Skeletal muscle tissue (tissue), 3 donors: ENCODE measurements at regions not wholly inside any gene's neighbourhood (a gene's known extent, or its start where the extent isn't known, plus 50 kb on each side); places are given as distances from the start of the nearest gene placed in this dataset.

ENCODE experiments used
- H3K27ac ChIP-seq: one replicate; pipeline ENCODE4 v1.7.0; 2013; ENCODE audit warnings: mild to moderate bottlenecking, low read depth, low read length, inconsistent platforms
- H3K27me3 ChIP-seq, 3 donors: one replicate each; pipeline ENCODE4 v1.7.0; 2013; ENCODE audit warnings: low read length in 3 of 3; ENCODE audit not compliant: control insufficient read depth in 3 of 3, insufficient read depth in 3 of 3
- H3K36me3 ChIP-seq, 3 donors: one replicate each; pipeline ENCODE4 v1.7.0; 2013; ENCODE audit warnings: low read length in 3 of 3; ENCODE audit not compliant: control insufficient read depth in 3 of 3, insufficient read depth in 3 of 3
- H3K4me1 ChIP-seq, 3 donors: one replicate each; pipeline ENCODE4 v1.7.0; 2013; ENCODE audit warnings: low read length in 3 of 3, mild to moderate bottlenecking in 3 of 3; ENCODE audit not compliant: control insufficient read depth in 3 of 3, insufficient read depth in 3 of 3
- H3K4me3 ChIP-seq, 3 donors: one replicate each; pipeline ENCODE4 v1.7.0; 2013; ENCODE audit warnings: low read length in 3 of 3
- H3K9ac ChIP-seq, 3 donors: one replicate each; pipeline ENCODE4 v1.7.0; 2013; ENCODE audit warnings: low read length in 3 of 3, mild to moderate bottlenecking in 3 of 3, moderate library complexity in 2 of 3, low read depth in 1 of 3
- H3K9me3 ChIP-seq, 3 donors: one replicate each; pipeline ENCODE4 v1.7.0; 2013; ENCODE audit warnings: low read length in 3 of 3; ENCODE audit not compliant: control insufficient read depth in 3 of 3
- donor health status: Osteomylitis.

DNA sequence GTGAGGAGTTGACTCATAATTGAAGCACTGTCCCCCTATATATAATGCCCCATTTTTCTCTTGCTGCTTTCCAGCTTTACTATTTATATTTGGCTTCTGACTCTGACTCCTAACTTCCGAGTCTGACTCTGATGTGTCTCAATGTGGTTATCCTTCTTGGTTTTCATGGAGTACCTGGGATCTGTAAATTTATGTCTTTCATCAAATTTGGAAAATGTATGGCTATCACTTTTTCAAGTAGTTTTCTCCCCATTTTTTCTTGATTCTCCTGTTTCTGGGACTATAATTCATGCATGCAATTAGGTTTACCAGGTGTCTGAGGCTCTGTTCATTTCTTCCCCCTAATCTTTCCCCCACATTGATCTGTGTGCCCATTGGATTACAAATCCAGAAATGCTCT lies 156.8 kb upstream of the SFRP2 start:
- Histone ChIP-seq H3K9me3 (peaks cover 0 to 3% (median 0%) of the 10 kb centered on the region in 3 donors), H3K4me1 (no peaks in the 10 kb centered on the region), H3K27me3 (no peaks in the 10 kb centered on the region)

DNA sequence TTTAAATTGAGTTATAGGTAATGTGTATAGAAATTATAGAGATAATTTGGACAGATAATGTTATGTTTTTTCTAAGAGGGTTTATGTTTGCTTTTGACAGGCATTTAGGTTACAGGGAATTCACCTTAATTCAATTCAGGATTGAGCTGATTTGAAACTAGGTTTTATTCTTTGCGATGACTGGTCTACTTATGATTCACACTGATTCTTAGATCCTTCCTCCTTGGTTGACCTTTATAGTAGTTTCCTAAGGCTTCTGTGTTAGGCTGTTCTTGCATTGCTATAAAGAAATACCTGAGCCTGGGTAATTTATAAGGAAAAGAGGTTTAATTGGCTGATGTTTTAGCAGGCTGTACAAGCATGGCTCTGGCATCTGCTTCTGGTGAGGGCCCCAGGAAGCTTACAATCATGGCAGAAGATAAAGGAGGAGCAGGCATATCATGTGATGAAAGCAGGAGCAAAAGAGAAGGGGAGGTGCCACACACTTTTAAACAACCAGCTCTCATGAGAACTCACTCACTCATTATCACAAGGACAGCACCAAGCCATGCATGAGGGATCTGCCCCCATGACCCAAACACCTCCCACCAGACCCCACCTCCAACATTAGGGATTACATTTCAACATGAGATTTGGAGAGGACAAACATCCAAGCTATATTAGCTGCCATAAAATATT lies 155.0 kb upstream of the SFRP2 start:
- Histone ChIP-seq H3K27me3 (no peaks in the 10 kb centered on the region), H3K4me3 (no peak overlapping the region), H3K9me3 (peaks cover 0 to 3% (median 0%) of the 10 kb centered on the region in 3 donors), H3K4me1 (no peaks in the 10 kb centered on the region), H3K27ac (no peak overlapping the region), H3K9ac (no peak overlapping the region), H3K36me3 (no peaks in the 10 kb centered on the region)

More for the DNA sequence above, 156.8 kb upstream of the SFRP2 start:
- H3K4me3 ChIP-seq: no peak overlapping the region
- no peaks in the 10 kb centered on the region for H3K36me3 ChIP-seq
- H3K27ac ChIP-seq: no peak overlapping the region
- H3K9ac ChIP-seq: no peak overlapping the region

DNA sequence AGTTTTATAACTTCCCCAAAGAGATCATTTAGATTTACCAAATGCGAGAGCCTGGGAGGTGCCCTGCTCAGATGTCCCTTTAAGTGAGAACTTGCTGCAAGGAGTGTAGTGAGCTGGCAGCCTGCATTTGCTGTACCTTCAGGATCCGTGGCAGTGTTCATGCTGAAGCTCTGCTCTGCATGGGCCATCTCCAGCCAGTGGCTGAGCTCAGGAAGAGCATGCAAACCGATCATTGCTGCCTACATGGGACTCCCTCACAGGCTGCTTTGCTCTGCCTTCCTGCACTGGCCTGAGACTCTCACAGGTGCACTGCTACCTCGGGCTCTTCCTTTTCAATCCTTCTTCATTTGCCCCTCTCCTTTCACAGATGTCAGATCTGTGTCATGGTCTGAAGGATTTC lies 152.0 kb upstream of the SFRP2 start:
- H3K36me3 ChIP-seq: no peaks in the 10 kb centered on the region
- H3K9ac ChIP-seq: no peak overlapping the region
- H3K27ac ChIP-seq: no peak overlapping the region
- H3K4me3 ChIP-seq: no peak overlapping the region
- peaks cover 0 to 3% (median 0%) of the 10 kb centered on the region in 3 donors for H3K9me3 ChIP-seq
- H3K4me1 ChIP-seq: no peaks in the 10 kb centered on the region
- H3K27me3 ChIP-seq: no peaks in the 10 kb centered on the region

DNA sequence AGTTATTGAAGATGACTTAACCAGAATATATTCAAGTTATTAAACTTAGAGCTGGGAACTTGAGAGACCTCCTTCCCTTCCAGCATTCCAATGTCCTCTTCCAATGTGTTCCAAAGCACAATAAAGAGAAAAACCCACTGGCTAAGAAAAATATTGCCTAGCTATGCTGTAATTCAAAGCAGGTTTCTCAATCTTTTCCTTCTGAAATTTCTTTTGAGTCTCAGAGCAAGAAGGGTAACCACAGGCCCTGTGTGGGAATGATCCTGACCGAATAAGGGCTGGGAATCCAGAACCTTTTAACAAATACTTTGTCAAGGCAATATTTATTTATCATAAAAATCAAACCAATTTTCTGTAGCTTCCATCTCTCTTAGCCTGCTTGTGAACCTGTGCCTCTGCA lies 150.7 kb upstream of the SFRP2 start:
- H3K4me1 ChIP-seq: peaks cover 0 to 3% (median 0%) of the 10 kb centered on the region in 3 donors
- H3K27me3 ChIP-seq: no peaks in the 10 kb centered on the region
- H3K4me3 ChIP-seq: no peak overlapping the region
- H3K36me3 ChIP-seq: no peaks in the 10 kb centered on the region
- no peaks in the 10 kb centered on the region for H3K9me3 ChIP-seq
- no peak overlapping the region for H3K9ac ChIP-seq
- H3K27ac ChIP-seq: no peak overlapping the region

DNA sequence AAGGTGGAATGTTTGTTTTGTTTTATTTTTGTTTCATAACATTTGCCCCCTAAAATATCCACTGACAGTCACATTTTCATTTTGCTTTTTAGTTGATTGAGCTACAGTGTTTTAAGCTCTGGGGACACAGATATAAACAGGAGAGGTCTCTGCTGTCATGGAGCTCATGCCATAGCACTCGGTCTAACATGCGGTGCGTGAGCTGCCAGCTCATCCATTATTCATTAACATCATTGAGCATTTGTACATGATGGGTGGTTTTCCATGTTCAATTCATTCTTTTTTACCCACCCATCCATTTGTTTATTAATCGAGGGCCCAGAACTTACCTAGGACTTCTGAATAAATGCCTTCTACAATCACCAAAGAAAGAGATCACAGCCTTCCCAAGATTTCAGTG lies 150.1 kb upstream of the SFRP2 start:
- no peak overlapping the region for H3K27ac ChIP-seq
- no peak overlapping the region for H3K4me3 ChIP-seq
- no peaks in the 10 kb centered on the region for H3K27me3 ChIP-seq
- no peaks in the 10 kb centered on the region for H3K36me3 ChIP-seq
- peaks cover 0 to 3% (median 0%) of the 10 kb centered on the region in 3 donors for H3K4me1 ChIP-seq
- no peak overlapping the region for H3K9ac ChIP-seq
- no peaks in the 10 kb centered on the region for H3K9me3 ChIP-seq

DNA sequence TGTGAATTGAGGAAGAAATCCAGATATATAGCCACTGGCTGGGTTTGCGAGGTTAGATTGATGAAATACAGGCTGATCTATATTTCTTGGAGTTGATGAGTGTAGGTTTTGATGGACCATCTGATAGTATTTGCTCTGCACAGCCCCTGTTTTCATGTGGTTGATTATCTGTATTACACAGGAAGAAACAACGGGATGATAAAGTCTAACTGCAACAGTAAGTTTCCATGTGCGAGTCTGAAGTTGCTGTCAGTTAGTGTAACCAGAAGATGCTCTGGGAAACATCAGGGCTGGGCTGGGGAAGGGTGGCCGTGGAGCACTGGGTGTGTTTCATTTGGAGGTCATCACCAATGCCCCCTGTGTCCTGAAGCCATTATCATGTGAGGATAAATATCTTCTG lies 148.4 kb upstream of the SFRP2 start:
- Histone ChIP-seq H3K4me3 (no peak overlapping the region), H3K4me1 (peaks cover 0 to 3% (median 0%) of the 10 kb centered on the region in 3 donors), H3K9me3 (no peaks in the 10 kb centered on the region), H3K27ac (no peak overlapping the region), H3K36me3 (no peaks in the 10 kb centered on the region), H3K9ac (no peak overlapping the region), H3K27me3 (peaks cover 0 to 4% (median 0%) of the 10 kb centered on the region in 3 donors)

DNA sequence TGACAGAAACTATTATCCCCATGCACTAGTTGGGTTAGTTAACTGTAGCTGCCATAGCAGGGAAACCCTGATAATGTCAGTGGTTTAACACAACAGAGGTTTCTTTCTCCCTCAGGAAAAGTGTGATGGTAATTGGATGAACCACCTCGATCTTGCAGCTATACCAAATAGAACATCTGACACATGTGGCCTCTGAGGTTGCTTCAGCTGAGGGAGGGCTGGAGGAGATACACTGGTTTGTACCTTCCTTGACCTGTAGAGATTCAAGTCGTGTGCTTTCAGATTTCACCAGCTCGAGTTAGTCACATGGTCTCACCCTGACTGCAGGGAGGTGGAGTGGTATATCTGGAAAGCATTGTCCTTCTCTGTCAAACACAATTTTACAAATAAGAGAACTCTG lies 147.2 kb upstream of the SFRP2 start:
- H3K9ac ChIP-seq: no peak overlapping the region
- no peaks in the 10 kb centered on the region for H3K9me3 ChIP-seq
- H3K36me3 ChIP-seq: no peaks in the 10 kb centered on the region
- no peak overlapping the region for H3K27ac ChIP-seq
- H3K4me3 ChIP-seq: no peak overlapping the region
- peaks cover 0 to 3% (median 0%) of the 10 kb centered on the region in 3 donors for H3K4me1 ChIP-seq
- H3K27me3 ChIP-seq: peaks cover 0 to 4% (median 0%) of the 10 kb centered on the region in 3 donors

DNA sequence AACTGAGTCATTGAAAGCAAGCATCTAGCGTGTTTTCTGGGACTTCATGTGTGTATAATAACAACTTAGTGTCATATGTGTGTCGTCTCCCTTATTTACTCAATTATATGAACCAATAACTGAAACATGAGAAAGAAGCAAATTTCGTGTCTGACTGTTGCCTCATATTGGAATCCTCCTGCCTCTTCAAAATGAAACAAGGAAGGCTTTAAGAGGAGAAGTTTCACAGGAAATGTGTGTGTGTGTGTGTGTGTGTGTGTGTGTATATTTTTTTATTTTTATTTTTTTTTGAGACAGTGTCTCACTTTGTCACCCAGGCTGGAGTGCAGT lies 145.8 kb upstream of the SFRP2 start:
- Histone ChIP-seq H3K36me3 (no peaks in the 10 kb centered on the region), H3K9me3 (no peaks in the 10 kb centered on the region), H3K9ac (no peak overlapping the region), H3K4me3 (no peak overlapping the region), H3K4me1 (peaks cover 0 to 3% (median 0%) of the 10 kb centered on the region in 3 donors), H3K27ac (peak overlapping the region; percentile 59), H3K27me3 (peaks cover 0 to 4% (median 0%) of the 10 kb centered on the region in 3 donors)

DNA sequence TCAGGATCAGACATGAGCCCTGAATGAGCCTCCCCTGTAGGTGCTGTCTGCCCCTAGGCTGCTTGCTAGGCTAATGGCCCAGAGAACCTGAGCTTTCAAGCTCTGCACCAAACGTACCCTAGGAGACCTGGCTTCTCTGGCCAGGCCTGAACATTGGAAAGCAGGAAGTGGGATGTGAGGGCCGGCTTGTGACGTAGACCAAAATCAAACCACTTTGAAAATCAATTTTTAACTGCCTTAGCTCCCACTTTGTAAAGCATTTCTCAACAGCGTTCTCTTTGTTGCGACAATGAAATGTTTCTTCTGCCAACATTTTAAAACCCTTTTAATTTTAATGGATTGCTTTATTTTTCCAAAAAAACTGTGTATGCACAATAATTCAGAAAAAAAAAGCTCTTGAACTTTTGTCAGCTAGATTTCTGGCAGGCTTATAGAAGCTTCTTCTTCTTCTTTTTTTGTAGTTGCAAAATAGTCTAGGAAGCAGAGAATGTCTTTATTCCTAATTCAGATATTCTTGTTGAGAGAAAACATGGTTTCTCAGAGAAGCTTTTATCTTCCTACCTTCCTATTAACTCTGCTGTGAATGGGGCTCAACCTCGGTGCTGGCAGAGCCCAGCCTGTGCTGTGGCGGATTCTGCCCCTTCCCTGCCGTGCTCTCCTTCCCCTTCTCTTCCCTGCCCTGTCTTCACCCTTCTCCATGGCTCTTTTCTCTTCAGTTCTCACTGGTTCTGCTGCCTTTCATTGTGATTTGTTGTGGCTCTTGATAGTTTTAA lies 145.2 kb upstream of the SFRP2 start:
- peaks cover 0 to 3% (median 0%) of the 10 kb centered on the region in 3 donors for H3K4me1 ChIP-seq
- H3K27ac ChIP-seq: peak overlapping the region; percentile 59
- H3K27me3 ChIP-seq: peaks cover 0 to 4% (median 0%) of the 10 kb centered on the region in 3 donors
- H3K9me3 ChIP-seq: no peaks in the 10 kb centered on the region
- H3K4me3 ChIP-seq: no peak overlapping the region
- no peak overlapping the region for H3K9ac ChIP-seq
- H3K36me3 ChIP-seq: no peaks in the 10 kb centered on the region

DNA sequence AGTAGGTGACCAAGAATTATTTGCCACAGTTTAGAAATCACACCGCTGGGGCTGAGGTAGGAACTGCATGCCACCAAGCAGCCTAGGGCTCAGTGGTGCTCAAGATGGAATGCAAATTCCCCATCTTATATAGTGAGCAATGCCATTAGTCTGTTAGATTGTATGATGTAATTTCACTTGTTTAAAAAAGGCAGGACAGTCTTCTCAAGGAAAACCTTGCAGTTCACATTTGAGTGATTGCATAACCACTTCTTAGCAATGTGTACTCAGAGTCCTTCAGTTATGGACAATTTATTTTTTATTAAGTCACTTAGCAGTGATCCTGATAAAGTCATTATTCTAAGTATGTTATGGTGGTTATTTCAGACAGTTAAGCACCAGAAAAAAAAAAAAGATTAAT lies 142.9 kb upstream of the SFRP2 start:
- Histone ChIP-seq H3K36me3 (no peaks in the 10 kb centered on the region), H3K4me1 (peaks cover 0 to 3% (median 0%) of the 10 kb centered on the region in 3 donors), H3K9ac (no peak overlapping the region), H3K27ac (no peak overlapping the region), H3K4me3 (no peak overlapping the region), H3K27me3 (peaks cover 0 to 4% (median 0%) of the 10 kb centered on the region in 3 donors), H3K9me3 (no peaks in the 10 kb centered on the region)
